ENCODE measurements at regions not wholly inside any gene's neighbourhood (a gene's known extent, or its start where the extent isn't known, plus 50 kb on each side); places are given as distances from the start of the nearest gene placed in this dataset.

- TF ChIP-seq, protein P1, sequence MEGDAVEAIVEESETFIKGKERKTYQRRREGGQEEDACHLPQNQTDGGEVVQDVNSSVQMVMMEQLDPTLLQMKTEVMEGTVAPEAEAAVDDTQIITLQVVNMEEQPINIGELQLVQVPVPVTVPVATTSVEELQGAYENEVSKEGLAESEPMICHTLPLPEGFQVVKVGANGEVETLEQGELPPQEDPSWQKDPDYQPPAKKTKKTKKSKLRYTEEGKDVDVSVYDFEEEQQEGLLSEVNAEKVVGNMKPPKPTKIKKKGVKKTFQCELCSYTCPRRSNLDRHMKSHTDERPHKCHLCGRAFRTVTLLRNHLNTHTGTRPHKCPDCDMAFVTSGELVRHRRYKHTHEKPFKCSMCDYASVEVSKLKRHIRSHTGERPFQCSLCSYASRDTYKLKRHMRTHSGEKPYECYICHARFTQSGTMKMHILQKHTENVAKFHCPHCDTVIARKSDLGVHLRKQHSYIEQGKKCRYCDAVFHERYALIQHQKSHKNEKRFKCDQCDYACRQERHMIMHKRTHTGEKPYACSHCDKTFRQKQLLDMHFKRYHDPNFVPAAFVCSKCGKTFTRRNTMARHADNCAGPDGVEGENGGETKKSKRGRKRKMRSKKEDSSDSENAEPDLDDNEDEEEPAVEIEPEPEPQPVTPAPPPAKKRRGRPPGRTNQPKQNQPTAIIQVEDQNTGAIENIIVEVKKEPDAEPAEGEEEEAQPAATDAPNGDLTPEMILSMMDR (IDR thresholded peaks at IDR 0.05; ENCODE audit: poor library complexity) = peak; percentile 47
- no peak for TF ChIP-seq EZH2 (IDR thresholded peaks at IDR 0.05; ENCODE audit: borderline replicate concordance)
- no peak for TF ChIP-seq EZH2phosphoT487 (IDR thresholded peaks at IDR 0.05; ENCODE audit: low read depth, severe bottlenecking, unreplicated experiment)
Observed at GRCh38 chr11:90434858-90435257, 212.0 kb upstream of the CHORDC1 start.

Measured in hepatocyte (in vitro differentiated cells).